K562 (cell line): ENCODE measurements at regions not wholly inside any gene's neighbourhood (a gene's known extent, or its start where the extent isn't known, plus 50 kb on each side); places are given as distances from the start of the nearest gene placed in this dataset.

Source experiments
- CBFA2T2 ChIP-seq: fragments of 450-650 bp; conservative IDR thresholded peaks from 2 replicates; pipeline ENCODE4 v1.6.1; 2017; ENCODE audit warnings: mild to moderate bottlenecking
- FOXM1 ChIP-seq, 2 experiments: fragments of 450-650 bp in 1 of 2; sonication (generic) in 1 of 2; formaldehyde crosslinking in 1 of 2; IDR thresholded peaks; 2 replicates each; pipeline versions ENCODE4 v1.6.1 to v1.9.0; 2017 to 2022; ENCODE audit warnings: low read depth in 2 of 2, mild to moderate bottlenecking in 2 of 2, missing genetic modification reagents in 1 of 2, moderate library complexity in 1 of 2
- FUS ChIP-seq: fragments of 200-400 bp; formaldehyde crosslinking; optimal IDR thresholded peaks from 2 replicates; pipeline ENCODE3; 2017; ENCODE audit warnings: low read depth, low read length
- HDAC8 ChIP-seq: fragments of 450-650 bp; IDR thresholded peaks from 2 replicates; pipeline ENCODE4 v1.6.1; 2016; ENCODE audit warnings: mild to moderate bottlenecking, missing genetic modification characterization, moderate library complexity, missing compliant biosample characterization
- HOXB6 ChIP-seq: fragments of 250-450 bp; sonication (Bioruptor Pico); IDR thresholded peaks from 2 replicates; pipeline ENCODE4 v1.5.1; 2022; ENCODE audit warnings: mild to moderate bottlenecking, borderline replicate concordance
- MEIS2 ChIP-seq: fragments of 450-650 bp; IDR thresholded peaks from 2 replicates; pipeline ENCODE4 v1.6.1; 2014; ENCODE audit warnings: mild to moderate bottlenecking; ENCODE audit not compliant: partially characterized antibody
- MYC ChIP-seq, 2 experiments: fragments of 250-450 bp in 1 of 2; sonication (Bioruptor Pico) in 1 of 2; IDR thresholded peaks; 2 replicates each; pipeline versions ENCODE4 v1.5.1 to v1.6.1; 2012 to 2021; ENCODE audit warnings: low read depth in 2 of 2, borderline replicate concordance in 1 of 2, improper control_type of control experiment in 1 of 2, low read length in 1 of 2, mild to moderate bottlenecking in 1 of 2, moderate library complexity in 1 of 2
- POLR2H ChIP-seq: IDR thresholded peaks from 2 replicates; pipeline ENCODE4 v1.6.1; 2016; ENCODE audit warnings: missing genetic modification characterization, low read depth, mild to moderate bottlenecking, control low read depth, missing compliant biosample characterization, moderate library complexity
- SUPT5H ChIP-seq: fragments of 450-650 bp; IDR thresholded peaks from 2 replicates; pipeline ENCODE4 v1.6.1; 2016
- TCFL5 ChIP-seq: fragments of 250-450 bp; sonication (Bioruptor Pico); conservative IDR thresholded peaks from 2 replicates; pipeline ENCODE4 v1.6.1; 2021; ENCODE audit warnings: mild to moderate bottlenecking, moderate library complexity, matching md5 sums
- THRAP3 ChIP-seq: fragments of 450-650 bp; IDR thresholded peaks from 2 replicates; pipeline ENCODE4 v1.6.1; 2016; ENCODE audit warnings: mild to moderate bottlenecking, inconsistent platforms, borderline replicate concordance
- TF ChIP-seq, protein P1 (sequence below), 2 experiments: fragments of 450-650 bp in 1 of 2; IDR thresholded peaks; 2 replicates each; pipeline ENCODE4 v1.6.1; 2011 to 2017; ENCODE audit warnings: low read depth in 2 of 2, antibody characterized with exemption in 1 of 2, borderline replicate concordance in 1 of 2, low read length in 1 of 2, mild to moderate bottlenecking in 1 of 2, mixed read lengths in 1 of 2; ENCODE audit not compliant: control insufficient read depth in 1 of 2
- TF ChIP-seq, protein P2 (sequence below): fragments of 250-450 bp; sonication (Bioruptor Pico); IDR thresholded peaks from 2 replicates; pipeline ENCODE4 v1.4.0; 2020; ENCODE audit warnings: mild to moderate bottlenecking, moderate library complexity, borderline replicate concordance

DNA sequence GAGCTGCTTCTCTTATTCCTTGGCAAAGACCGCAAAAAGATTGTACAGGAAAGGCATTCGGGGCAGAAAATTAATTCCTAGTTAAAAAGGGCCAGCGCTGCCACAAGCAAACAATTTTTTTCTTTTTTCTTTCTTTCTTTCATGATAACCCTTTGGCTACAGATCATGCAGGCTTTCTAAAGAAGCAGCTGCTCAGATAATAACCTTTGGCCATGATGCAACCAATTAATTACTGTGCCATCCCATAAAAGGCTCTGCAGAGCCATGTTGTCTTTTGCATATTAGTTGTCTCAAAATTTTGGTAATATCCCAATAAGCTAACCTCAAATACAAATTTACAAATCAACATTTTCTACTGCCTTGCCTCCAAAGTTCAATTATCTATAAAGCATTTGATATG lies 758.4 kb upstream of the SEMA6A start (continued):
- TF ChIP-seq, protein P1, sequence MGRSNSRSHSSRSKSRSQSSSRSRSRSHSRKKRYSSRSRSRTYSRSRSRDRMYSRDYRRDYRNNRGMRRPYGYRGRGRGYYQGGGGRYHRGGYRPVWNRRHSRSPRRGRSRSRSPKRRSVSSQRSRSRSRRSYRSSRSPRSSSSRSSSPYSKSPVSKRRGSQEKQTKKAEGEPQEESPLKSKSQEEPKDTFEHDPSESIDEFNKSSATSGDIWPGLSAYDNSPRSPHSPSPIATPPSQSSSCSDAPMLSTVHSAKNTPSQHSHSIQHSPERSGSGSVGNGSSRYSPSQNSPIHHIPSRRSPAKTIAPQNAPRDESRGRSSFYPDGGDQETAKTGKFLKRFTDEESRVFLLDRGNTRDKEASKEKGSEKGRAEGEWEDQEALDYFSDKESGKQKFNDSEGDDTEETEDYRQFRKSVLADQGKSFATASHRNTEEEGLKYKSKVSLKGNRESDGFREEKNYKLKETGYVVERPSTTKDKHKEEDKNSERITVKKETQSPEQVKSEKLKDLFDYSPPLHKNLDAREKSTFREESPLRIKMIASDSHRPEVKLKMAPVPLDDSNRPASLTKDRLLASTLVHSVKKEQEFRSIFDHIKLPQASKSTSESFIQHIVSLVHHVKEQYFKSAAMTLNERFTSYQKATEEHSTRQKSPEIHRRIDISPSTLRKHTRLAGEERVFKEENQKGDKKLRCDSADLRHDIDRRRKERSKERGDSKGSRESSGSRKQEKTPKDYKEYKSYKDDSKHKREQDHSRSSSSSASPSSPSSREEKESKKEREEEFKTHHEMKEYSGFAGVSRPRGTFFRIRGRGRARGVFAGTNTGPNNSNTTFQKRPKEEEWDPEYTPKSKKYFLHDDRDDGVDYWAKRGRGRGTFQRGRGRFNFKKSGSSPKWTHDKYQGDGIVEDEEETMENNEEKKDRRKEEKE (IDR thresholded peaks at IDR 0.05; ENCODE audit: borderline replicate concordance in 1 of 2, control insufficient read depth in 1 of 2, low read depth in 2 of 2, low read length in 1 of 2) = no peak
- TF ChIP-seq SUPT5H = no peak
- no peak for TF ChIP-seq CBFA2T2
- no peak for TF ChIP-seq FUS
- TF ChIP-seq TCFL5 (CRISPR knock-in tag) = no peak
- no peak for TF ChIP-seq HOXB6 (CRISPR knock-in tag)
- no peak for TF ChIP-seq FOXM1 (IDR thresholded peaks at IDR 0.05; ENCODE audit: low read depth)
- no peak for TF ChIP-seq FOXM1 (CRISPR knock-in tag; IDR thresholded peaks at IDR 0.05; ENCODE audit: low read depth)
- TF ChIP-seq POLR2H (tag) = no peak
- TF ChIP-seq MYC (IDR thresholded peaks at IDR 0.05; ENCODE audit: low read depth, low read length) = no peak
- TF ChIP-seq MYC (CRISPR knock-in tag; IDR thresholded peaks at IDR 0.05; ENCODE audit: borderline replicate concordance, low read depth) = no peak
- no peak for TF ChIP-seq MEIS2
- TF ChIP-seq HDAC8 (tag) = no peak
- no peak for TF ChIP-seq THRAP3
- TF ChIP-seq, protein P2, sequence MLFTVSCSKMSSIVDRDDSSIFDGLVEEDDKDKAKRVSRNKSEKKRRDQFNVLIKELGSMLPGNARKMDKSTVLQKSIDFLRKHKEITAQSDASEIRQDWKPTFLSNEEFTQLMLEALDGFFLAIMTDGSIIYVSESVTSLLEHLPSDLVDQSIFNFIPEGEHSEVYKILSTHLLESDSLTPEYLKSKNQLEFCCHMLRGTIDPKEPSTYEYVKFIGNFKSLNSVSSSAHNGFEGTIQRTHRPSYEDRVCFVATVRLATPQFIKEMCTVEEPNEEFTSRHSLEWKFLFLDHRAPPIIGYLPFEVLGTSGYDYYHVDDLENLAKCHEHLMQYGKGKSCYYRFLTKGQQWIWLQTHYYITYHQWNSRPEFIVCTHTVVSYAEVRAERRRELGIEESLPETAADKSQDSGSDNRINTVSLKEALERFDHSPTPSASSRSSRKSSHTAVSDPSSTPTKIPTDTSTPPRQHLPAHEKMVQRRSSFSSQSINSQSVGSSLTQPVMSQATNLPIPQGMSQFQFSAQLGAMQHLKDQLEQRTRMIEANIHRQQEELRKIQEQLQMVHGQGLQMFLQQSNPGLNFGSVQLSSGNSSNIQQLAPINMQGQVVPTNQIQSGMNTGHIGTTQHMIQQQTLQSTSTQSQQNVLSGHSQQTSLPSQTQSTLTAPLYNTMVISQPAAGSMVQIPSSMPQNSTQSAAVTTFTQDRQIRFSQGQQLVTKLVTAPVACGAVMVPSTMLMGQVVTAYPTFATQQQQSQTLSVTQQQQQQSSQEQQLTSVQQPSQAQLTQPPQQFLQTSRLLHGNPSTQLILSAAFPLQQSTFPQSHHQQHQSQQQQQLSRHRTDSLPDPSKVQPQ (CRISPR knock-in tag) = no peak
